MCF 10A (cell line): ENCODE measurements at regions not wholly inside any gene's neighbourhood (a gene's known extent, or its start where the extent isn't known, plus 50 kb on each side); places are given as distances from the start of the nearest gene placed in this dataset.

Experiments
- BruUV-seq: library from RNA; stranded (reverse); fragments of 400-500 nt; replicated peaks from 2 replicates; lab custom pipeline; 2021; lab: Mats Ljungman, UMichigan
- CTCF ChIA-PET: fragments of 300-600 bp; sonication (Branson Sonifier 250); formaldehyde crosslinking; extraction: SDS; loops from one replicate; lab custom pipeline; 2021; ENCODE audit warnings: antibody characterized with exemption, inconsistent platforms; lab: Yijun Ruan, JAX
- POLR2A ChIA-PET: fragments of 300-600, 350-650 bp; sonication (Branson Sonifier 250); formaldehyde crosslinking; extraction: SDS; loops from one replicate; lab custom pipeline; 2020; ENCODE audit warnings: antibody characterized with exemption, inconsistent platforms; lab: Yijun Ruan, JAX
- DNase-seq: peaks from one replicate; pipeline ENCODE4 v3.0.0-alpha.2; 2018; ENCODE audit not compliant: unreplicated experiment
- H3K27ac Mint-ChIP-seq: one replicate; pipeline ENCODE4 v1.8.0; 2022; ENCODE audit warnings: mild to moderate bottlenecking, low read depth, mixed read lengths; ENCODE audit not compliant: unreplicated experiment
- H3K27me3 Mint-ChIP-seq: one replicate; pipeline ENCODE4 v1.8.0; 2022; ENCODE audit warnings: mixed read lengths; ENCODE audit not compliant: insufficient read depth, unreplicated experiment
- H3K36me3 Mint-ChIP-seq: one replicate; pipeline ENCODE4 v1.8.0; 2022; ENCODE audit warnings: mild to moderate bottlenecking, moderate library complexity, mixed read lengths; ENCODE audit not compliant: insufficient read depth, unreplicated experiment
- H3K4me1 Mint-ChIP-seq: one replicate; pipeline ENCODE4 v1.8.0; 2022; ENCODE audit warnings: mixed read lengths; ENCODE audit not compliant: insufficient read depth, unreplicated experiment
- H3K4me3 Mint-ChIP-seq: one replicate; pipeline ENCODE4 v1.8.0; 2022; ENCODE audit warnings: mild to moderate bottlenecking, moderate library complexity, mixed read lengths; ENCODE audit not compliant: unreplicated experiment
- H3K9me3 Mint-ChIP-seq: one replicate; pipeline ENCODE4 v1.8.0; 2022; ENCODE audit warnings: mixed read lengths; ENCODE audit not compliant: unreplicated experiment
- intact Hi-C: fragments of 100-400 bp; cut with micrococcal nuclease; formaldehyde crosslinking; loops from 2 replicates; pipeline ENCODE4 v1.14.1; 2022
- TF ChIP-seq, protein P1 (sequence below): fragments of 200-600 bp; IDR thresholded peaks from one replicate; pipeline ENCODE4 v1.8.0; 2022; ENCODE audit warnings: antibody characterized with exemption, mild to moderate bottlenecking; ENCODE audit not compliant: unreplicated experiment

DNA sequence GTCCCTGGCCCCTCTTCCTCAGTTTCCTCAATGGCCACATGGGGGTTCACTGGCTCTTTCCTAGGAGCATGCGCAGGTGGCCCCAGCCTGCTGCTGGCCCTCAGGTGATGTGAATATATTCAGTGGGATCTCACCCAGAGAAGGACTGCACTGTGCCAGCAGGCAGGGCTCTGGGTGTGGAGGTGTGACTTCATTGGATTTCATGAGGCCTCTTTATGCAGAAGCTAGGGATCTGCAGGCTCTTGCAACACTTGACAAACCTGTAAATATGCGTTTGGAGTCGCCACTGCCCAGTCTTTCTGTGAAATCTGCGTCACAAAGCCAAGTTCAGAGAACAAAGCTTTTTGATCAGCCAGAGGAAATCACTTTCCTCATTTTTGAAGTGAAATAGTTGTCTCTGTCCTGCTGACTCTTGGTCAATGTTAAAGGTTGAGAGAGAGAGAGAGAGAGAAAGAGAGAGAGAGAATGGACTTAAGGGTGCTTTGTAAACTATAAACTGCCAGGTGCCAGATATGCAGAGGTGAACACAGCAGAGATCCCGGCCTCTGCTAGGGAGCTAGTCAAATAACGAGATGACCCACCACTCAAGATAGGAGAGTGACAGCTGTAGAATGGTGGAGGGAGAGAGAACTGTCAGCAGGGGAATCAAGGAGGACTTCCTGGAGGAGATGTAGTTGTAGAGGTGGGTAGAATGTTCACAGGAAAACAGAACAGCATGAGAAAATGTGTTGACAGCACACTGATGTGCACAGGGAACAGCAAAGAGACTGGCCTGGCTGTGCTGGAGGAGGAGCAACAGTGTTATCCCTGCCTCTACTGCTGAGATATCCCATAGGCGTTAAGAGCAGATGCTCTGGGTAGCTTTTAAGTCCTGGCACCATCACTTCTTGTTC lies 167.0 kb upstream of the ZNF618 start:
- Mint-ChIP-seq H3K27ac (no peak overlapping the region), H3K36me3 (no peaks in the 10 kb centered on the region), H3K9me3 (no peaks in the 10 kb centered on the region), H3K4me1 (peaks cover 20% of the 10 kb centered on the region), H3K27me3 (peaks cover 16% of the 10 kb centered on the region), H3K4me3 (no peak overlapping the region)
- no peak for DNase-seq
- intact Hi-C loops: no loop called here
- TF ChIP-seq, protein P1, sequence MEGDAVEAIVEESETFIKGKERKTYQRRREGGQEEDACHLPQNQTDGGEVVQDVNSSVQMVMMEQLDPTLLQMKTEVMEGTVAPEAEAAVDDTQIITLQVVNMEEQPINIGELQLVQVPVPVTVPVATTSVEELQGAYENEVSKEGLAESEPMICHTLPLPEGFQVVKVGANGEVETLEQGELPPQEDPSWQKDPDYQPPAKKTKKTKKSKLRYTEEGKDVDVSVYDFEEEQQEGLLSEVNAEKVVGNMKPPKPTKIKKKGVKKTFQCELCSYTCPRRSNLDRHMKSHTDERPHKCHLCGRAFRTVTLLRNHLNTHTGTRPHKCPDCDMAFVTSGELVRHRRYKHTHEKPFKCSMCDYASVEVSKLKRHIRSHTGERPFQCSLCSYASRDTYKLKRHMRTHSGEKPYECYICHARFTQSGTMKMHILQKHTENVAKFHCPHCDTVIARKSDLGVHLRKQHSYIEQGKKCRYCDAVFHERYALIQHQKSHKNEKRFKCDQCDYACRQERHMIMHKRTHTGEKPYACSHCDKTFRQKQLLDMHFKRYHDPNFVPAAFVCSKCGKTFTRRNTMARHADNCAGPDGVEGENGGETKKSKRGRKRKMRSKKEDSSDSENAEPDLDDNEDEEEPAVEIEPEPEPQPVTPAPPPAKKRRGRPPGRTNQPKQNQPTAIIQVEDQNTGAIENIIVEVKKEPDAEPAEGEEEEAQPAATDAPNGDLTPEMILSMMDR: no peak
- BruUV-seq: no TSS peak
- POLR2A ChIA-PET: no interaction called here
- CTCF ChIA-PET: interaction anchor here (0.7 to 1.3 kb wide), 5 partner anchors 9 to 427 kb away, joined by 3 to 5 read pairs (median 3); no protein-coding TSS in a partner anchor

DNA sequence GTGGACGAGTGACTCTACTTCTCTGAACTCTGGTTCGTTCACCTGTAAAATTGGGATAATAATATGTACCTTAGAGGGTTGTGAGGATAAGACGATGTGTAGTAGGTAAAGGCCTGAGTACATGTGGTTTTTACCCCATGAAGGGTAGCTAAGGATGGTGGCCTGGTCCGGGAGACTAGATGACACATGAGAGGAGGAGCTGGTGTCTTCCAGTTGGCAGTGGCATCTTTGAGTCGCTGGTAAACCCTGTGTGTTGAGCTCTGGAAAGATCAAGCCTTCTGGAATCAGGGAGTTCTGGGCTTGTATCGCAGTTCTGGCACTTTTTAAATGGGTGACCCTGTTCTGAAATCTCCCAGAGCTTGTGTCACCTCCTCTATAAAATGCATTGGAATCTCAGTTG lies 166.4 kb upstream of the ZNF618 start:
- Mint-ChIP-seq H3K27ac (no peak overlapping the region), H3K27me3 (peaks cover 16% of the 10 kb centered on the region), H3K4me3 (no peak overlapping the region), H3K4me1 (peaks cover 20% of the 10 kb centered on the region), H3K36me3 (no peaks in the 10 kb centered on the region), H3K9me3 (no peaks in the 10 kb centered on the region)
- DNase-seq: no peak
- TF ChIP-seq, protein P1: no peak
- intact Hi-C loops: no loop called here
- no TSS peak for BruUV-seq
- POLR2A ChIA-PET: no interaction called here
- CTCF ChIA-PET: interaction anchor here (0.6 to 1.3 kb wide), 5 partner anchors 8 to 1543 kb away, joined by 3 to 5 read pairs (median 3); no protein-coding TSS in a partner anchor

DNA sequence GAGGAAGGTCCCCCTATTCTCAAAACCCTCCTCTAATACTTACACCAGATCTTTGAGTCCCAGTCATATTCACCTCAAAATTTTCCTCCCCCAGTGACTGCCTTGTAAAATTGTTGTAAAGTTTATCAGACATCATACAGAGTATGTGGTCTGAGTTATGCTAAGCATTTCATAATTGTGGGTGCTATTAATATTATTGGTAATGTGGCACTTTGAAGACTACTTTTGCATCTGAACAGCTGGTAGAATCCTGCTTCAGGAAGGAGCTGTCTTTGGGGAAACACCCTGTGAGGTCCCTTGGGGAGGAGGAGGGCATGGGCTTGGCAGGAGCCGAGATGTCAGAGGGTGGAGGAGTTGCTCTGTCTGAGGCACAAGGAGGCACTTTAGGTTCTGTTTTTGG lies 164.9 kb upstream of the ZNF618 start:
- peaks cover 20% of the 10 kb centered on the region for H3K4me1 Mint-ChIP-seq
- H3K27me3 Mint-ChIP-seq: peaks cover 16% of the 10 kb centered on the region
- BruUV-seq: no TSS peak
- H3K27ac Mint-ChIP-seq: no peak overlapping the region
- ChIA-PET POLR2A (no interaction called here), CTCF (interaction anchor here (0.5 to 1.0 kb wide), 3 partner anchors 11 to 175 kb away, joined by 3 to 5 read pairs (median 4); no protein-coding TSS in a partner anchor)
- no peak overlapping the region for H3K4me3 Mint-ChIP-seq
- intact Hi-C loops: no loop called here
- no peaks in the 10 kb centered on the region for H3K36me3 Mint-ChIP-seq
- no peak for DNase-seq
- no peaks in the 10 kb centered on the region for H3K9me3 Mint-ChIP-seq
- TF ChIP-seq, protein P1: no peak

DNA sequence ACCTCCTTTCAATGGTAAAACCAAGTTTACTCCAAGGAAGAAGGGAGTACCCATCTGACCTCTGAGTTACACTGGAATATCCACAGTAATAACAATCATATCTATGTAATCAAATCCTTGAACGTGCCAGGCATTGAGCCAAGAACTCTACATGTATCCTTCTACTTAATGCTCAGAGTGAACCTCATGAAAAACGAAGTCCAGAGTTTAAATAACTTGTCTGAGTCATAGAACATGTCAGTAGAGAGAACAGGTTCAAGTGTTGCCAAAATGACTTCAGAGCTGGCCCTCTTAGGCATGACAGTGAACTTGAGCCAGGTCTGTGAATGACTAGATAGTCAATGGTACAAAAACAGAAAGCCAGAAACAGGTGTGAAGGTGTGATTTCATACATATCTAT lies 164.1 kb upstream of the ZNF618 start:
- CTCF ChIA-PET: interaction anchor here (1.1 kb wide), 1 partner anchor 30 kb away, joined by 4 read pairs; no protein-coding TSS in a partner anchor
- Mint-ChIP-seq H3K4me1 (peaks cover 20% of the 10 kb centered on the region), H3K4me3 (no peak overlapping the region), H3K27me3 (peaks cover 16% of the 10 kb centered on the region), H3K27ac (no peak overlapping the region), H3K36me3 (no peaks in the 10 kb centered on the region), H3K9me3 (no peaks in the 10 kb centered on the region)
- DNase-seq: peak; percentile 68
- intact Hi-C loops: no loop called here
- POLR2A ChIA-PET: no interaction called here
- BruUV-seq: no TSS peak
- TF ChIP-seq, protein P1: no peak
